SK-N-SH treated with all-trans-retinoic acid at 6 μM for 48 hours (cell line): ENCODE measurements at regions not wholly inside any gene's neighbourhood (a gene's known extent, or its start where the extent isn't known, plus 50 kb on each side); places are given as distances from the start of the nearest gene placed in this dataset.

Experiments used
- CREB5 ChIP-seq: fragments of 250-450 bp; sonication (Bioruptor Pico); IDR thresholded peaks from 2 replicates; pipeline ENCODE4 v1.5.1; 2020; ENCODE audit warnings: low read depth, mild to moderate bottlenecking, moderate library complexity
- ESRRG ChIP-seq: fragments of 250-450 bp; sonication (Bioruptor Pico); IDR thresholded peaks from 2 replicates; pipeline ENCODE4 v1.6.1; 2021; ENCODE audit warnings: mild to moderate bottlenecking
- ZNF565 ChIP-seq: fragments of 450-650 bp; formaldehyde crosslinking; conservative IDR thresholded peaks from 2 replicates; pipeline ENCODE4 v1.5.0; 2020; ENCODE audit warnings: low read depth, mild to moderate bottlenecking, moderate library complexity

- TF ChIP-seq ZNF565 (CRISPR knock-in tag) = no peak
- no peak for TF ChIP-seq ESRRG
- no peak for TF ChIP-seq CREB5 (CRISPR knock-in tag)
Measured at GRCh38 chr12:13504074-13504473, 307.5 kb downstream of the EMP1 start.
